ENCODE measurements at regions not wholly inside any gene's neighbourhood (a gene's known extent, or its start where the extent isn't known, plus 50 kb on each side); places are given as distances from the start of the nearest gene placed in this dataset.

DNA sequence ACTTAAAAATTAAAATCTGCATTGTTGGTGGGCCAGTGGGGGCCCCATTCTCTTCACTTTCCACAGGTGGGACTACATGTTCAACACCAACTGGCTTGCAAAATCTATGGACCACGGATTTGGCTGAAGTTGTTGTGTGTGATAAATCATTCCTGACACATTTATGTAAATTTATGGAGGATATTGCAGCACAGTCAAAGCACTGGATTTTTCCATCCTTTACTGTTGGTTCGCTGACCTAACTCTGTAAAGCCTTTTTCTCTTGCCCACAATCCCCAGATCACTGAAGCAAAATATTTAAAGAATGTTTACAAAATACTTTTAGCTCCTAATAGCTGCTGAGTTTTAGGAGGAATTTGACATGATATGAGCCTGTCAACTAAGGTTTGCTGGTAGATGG, 219.7 kb upstream of the PRICKLE1 start:
- no peak for DNase-seq
- Histone ChIP-seq H3K4me3 (ENCODE audit: low read length) (no peak overlapping the region), H3K27me3 (ENCODE audit: control insufficient read depth, insufficient read depth, low read length) (no peaks in the 10 kb centered on the region), H3K4me1 (ENCODE audit: control insufficient read depth, insufficient read depth, low read length) (no peaks in the 10 kb centered on the region), H3K36me3 (ENCODE audit: control insufficient read depth, insufficient read depth, low read length) (no peaks in the 10 kb centered on the region), H3K9me3 (ENCODE audit: control insufficient read depth, low read depth, low read length) (no peaks in the 10 kb centered on the region), H3K27ac (ENCODE audit: low read length) (no peak overlapping the region)
- 50% methylated on average over 2 of the region's 2 CpGs for WGBS (ENCODE audit: insufficient coverage, low lambda C conversion rate)

DNA sequence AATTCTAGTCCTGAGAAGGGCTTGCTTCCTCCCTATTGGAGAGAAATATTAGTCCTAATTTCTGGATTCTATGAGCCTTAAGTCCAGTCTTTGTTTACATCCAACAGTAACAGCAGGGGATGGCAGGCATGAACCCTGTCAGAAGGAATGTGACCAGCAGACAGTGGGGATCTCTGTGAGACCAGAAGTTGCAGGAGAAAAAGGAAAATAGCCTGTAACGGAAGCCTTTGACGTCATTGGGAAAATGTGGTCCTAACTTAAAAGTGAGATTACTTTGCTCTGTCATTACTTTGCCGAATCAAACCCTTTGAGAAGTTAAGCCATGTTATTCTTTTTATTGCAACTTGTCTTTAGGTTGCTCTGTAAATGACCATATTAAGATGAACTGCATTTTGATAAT, 218.2 kb upstream of the PRICKLE1 start:
- WGBS (ENCODE audit: insufficient coverage, low lambda C conversion rate): 100% methylated on average over 2 of the region's 3 CpGs
- H3K4me1 ChIP-seq (ENCODE audit: control insufficient read depth, insufficient read depth, low read length): no peaks in the 10 kb centered on the region
- H3K36me3 ChIP-seq (ENCODE audit: control insufficient read depth, insufficient read depth, low read length): no peaks in the 10 kb centered on the region
- H3K27ac ChIP-seq (ENCODE audit: low read length): no peak overlapping the region
- H3K9me3 ChIP-seq (ENCODE audit: control insufficient read depth, low read depth, low read length): no peaks in the 10 kb centered on the region
- H3K27me3 ChIP-seq (ENCODE audit: control insufficient read depth, insufficient read depth, low read length): no peaks in the 10 kb centered on the region
- no peak overlapping the region for H3K4me3 ChIP-seq (ENCODE audit: low read length)
- DNase-seq: no peak

DNA sequence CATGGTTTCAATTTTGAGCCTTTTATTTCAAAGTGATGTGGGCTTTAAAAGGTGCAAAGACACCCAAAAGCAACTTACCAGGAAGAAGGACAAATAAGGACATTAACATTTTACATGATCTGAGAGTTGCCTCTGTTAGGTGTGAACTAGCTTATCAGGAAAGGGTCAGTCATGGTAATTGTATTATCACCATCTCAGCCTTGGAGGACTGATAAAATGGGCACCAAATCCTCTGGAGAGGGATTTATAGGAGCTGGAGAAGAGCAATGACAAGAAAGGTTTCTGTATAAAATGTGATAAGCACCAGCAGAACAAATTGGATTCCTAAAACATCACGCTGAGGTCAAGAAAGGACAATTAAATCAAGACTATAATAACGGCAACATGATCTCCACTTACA, 217.7 kb upstream of the PRICKLE1 start:
- WGBS (ENCODE audit: insufficient coverage, low lambda C conversion rate): no CpG with 5 or more reads among the region's 2 CpGs
- Histone ChIP-seq H3K36me3 (ENCODE audit: control insufficient read depth, insufficient read depth, low read length) (no peaks in the 10 kb centered on the region), H3K4me3 (ENCODE audit: low read length) (no peak overlapping the region), H3K9me3 (ENCODE audit: control insufficient read depth, low read depth, low read length) (no peaks in the 10 kb centered on the region), H3K27me3 (ENCODE audit: control insufficient read depth, insufficient read depth, low read length) (no peaks in the 10 kb centered on the region), H3K4me1 (ENCODE audit: control insufficient read depth, insufficient read depth, low read length) (no peaks in the 10 kb centered on the region), H3K27ac (ENCODE audit: low read length) (no peak overlapping the region)
- no peak for DNase-seq

- no peaks in the 10 kb centered on the region for H3K9me3 ChIP-seq (ENCODE audit: control insufficient read depth, low read depth, low read length)
- H3K27ac ChIP-seq (ENCODE audit: low read length): no peak overlapping the region
- H3K27me3 ChIP-seq (ENCODE audit: control insufficient read depth, insufficient read depth, low read length): no peaks in the 10 kb centered on the region
- no peaks in the 10 kb centered on the region for H3K36me3 ChIP-seq (ENCODE audit: control insufficient read depth, insufficient read depth, low read length)
- WGBS (ENCODE audit: insufficient coverage, low lambda C conversion rate): no CpG with 5 or more reads among the region's 2 CpGs
- DNase-seq: no peak
- no peak overlapping the region for H3K4me3 ChIP-seq (ENCODE audit: low read length)
- no peaks in the 10 kb centered on the region for H3K4me1 ChIP-seq (ENCODE audit: control insufficient read depth, insufficient read depth, low read length)
These were observed 215.4 kb upstream of the PRICKLE1 start for GRCh38 chr12:42804928-42805327.

DNA sequence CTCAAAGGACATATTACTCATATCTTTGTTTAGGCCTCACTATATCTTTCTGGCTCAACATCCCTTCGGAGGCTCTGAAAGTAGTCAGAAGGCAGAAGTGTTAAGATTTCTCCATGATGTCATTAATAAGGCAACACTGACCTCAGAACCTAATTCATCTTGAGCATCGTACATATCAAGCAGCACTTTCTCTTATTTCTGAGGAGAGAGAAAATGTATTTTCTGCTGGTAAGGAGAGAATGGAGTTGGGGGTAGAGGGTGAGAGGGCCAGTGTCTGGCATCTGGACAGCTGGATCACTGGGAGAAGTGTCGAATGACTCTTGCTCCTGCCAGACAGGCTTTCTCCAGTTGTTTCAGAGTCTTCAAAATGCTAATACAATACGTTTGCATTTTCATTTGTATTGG, 213.2 kb upstream of the PRICKLE1 start:
- H3K4me1 ChIP-seq (ENCODE audit: control insufficient read depth, insufficient read depth, low read length): no peaks in the 10 kb centered on the region
- WGBS (ENCODE audit: insufficient coverage, low lambda C conversion rate): no CpG with 5 or more reads among the region's 4 CpGs
- DNase-seq: no peak
- H3K27ac ChIP-seq (ENCODE audit: low read length): no peak overlapping the region
- H3K27me3 ChIP-seq (ENCODE audit: control insufficient read depth, insufficient read depth, low read length): no peaks in the 10 kb centered on the region
- H3K9me3 ChIP-seq (ENCODE audit: control insufficient read depth, low read depth, low read length): no peaks in the 10 kb centered on the region
- H3K36me3 ChIP-seq (ENCODE audit: control insufficient read depth, insufficient read depth, low read length): no peaks in the 10 kb centered on the region
- no peak overlapping the region for H3K4me3 ChIP-seq (ENCODE audit: low read length)

GRCh38 chr12:42801271-42801670, 211.7 kb upstream of the PRICKLE1 start:
- no peak for DNase-seq

GRCh38 chr12:42799966-42800365, 210.4 kb upstream of the PRICKLE1 start:
- Histone ChIP-seq H3K9me3 (ENCODE audit: control insufficient read depth, low read depth, low read length) (no peaks in the 10 kb centered on the region), H3K27me3 (ENCODE audit: control insufficient read depth, insufficient read depth, low read length) (no peaks in the 10 kb centered on the region), H3K27ac (ENCODE audit: low read length) (no peak overlapping the region), H3K4me1 (ENCODE audit: control insufficient read depth, insufficient read depth, low read length) (no peaks in the 10 kb centered on the region), H3K36me3 (ENCODE audit: control insufficient read depth, insufficient read depth, low read length) (no peaks in the 10 kb centered on the region), H3K4me3 (ENCODE audit: low read length) (no peak overlapping the region)
- DNase-seq: no peak
- WGBS (ENCODE audit: insufficient coverage, low lambda C conversion rate): no CpG with 5 or more reads among the region's 1 CpG

More at GRCh38 chr12:42801271-42801670, 211.7 kb upstream of the PRICKLE1 start:
- Histone ChIP-seq H3K9me3 (ENCODE audit: control insufficient read depth, low read depth, low read length) (no peaks in the 10 kb centered on the region), H3K4me3 (ENCODE audit: low read length) (no peak overlapping the region), H3K4me1 (ENCODE audit: control insufficient read depth, insufficient read depth, low read length) (no peaks in the 10 kb centered on the region), H3K27me3 (ENCODE audit: control insufficient read depth, insufficient read depth, low read length) (no peaks in the 10 kb centered on the region), H3K27ac (ENCODE audit: low read length) (no peak overlapping the region), H3K36me3 (ENCODE audit: control insufficient read depth, insufficient read depth, low read length) (no peaks in the 10 kb centered on the region)
- WGBS (ENCODE audit: insufficient coverage, low lambda C conversion rate): 85% methylated on average over 2 of the region's 2 CpGs

GRCh38 chr12:42798811-42799438, 209.4 kb upstream of the PRICKLE1 start:
- no peak for DNase-seq
- 100% methylated on average over 1 of the region's 2 CpGs for WGBS (ENCODE audit: insufficient coverage, low lambda C conversion rate)
- Histone ChIP-seq H3K4me3 (ENCODE audit: low read length) (no peak overlapping the region), H3K9me3 (ENCODE audit: control insufficient read depth, low read depth, low read length) (no peaks in the 10 kb centered on the region), H3K27ac (ENCODE audit: low read length) (no peak overlapping the region), H3K36me3 (ENCODE audit: control insufficient read depth, insufficient read depth, low read length) (no peaks in the 10 kb centered on the region), H3K4me1 (ENCODE audit: control insufficient read depth, insufficient read depth, low read length) (no peaks in the 10 kb centered on the region), H3K27me3 (ENCODE audit: control insufficient read depth, insufficient read depth, low read length) (no peaks in the 10 kb centered on the region)

DNA sequence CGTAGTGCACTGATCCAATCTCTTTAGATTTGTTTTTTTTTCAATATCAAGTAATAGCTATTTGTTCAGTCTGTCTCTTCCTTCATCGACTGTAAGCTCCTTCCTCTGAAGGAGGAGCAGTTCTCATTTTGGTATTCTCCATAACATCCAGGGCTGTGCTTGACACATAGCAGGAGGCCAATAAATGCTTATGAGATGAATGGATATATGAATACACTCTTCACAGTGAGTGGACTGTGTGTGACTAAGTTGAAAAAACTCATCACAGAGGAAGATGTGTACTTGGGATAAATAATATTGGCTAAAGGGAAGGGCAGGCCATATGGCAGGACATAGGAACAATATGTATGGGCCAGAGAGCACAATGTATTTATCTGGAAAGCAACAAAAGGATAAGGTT, 205.3 kb upstream of the PRICKLE1 start:
- Histone ChIP-seq H3K9me3 (ENCODE audit: control insufficient read depth, low read depth, low read length) (no peaks in the 10 kb centered on the region), H3K27ac (ENCODE audit: low read length) (no peak overlapping the region), H3K4me3 (ENCODE audit: low read length) (no peak overlapping the region), H3K27me3 (ENCODE audit: control insufficient read depth, insufficient read depth, low read length) (no peaks in the 10 kb centered on the region), H3K36me3 (ENCODE audit: control insufficient read depth, insufficient read depth, low read length) (no peaks in the 10 kb centered on the region), H3K4me1 (ENCODE audit: control insufficient read depth, insufficient read depth, low read length) (no peaks in the 10 kb centered on the region)
- DNase-seq: no peak
- 100% methylated on average over 1 of the region's 2 CpGs for WGBS (ENCODE audit: insufficient coverage, low lambda C conversion rate)

GRCh38 chr12:42793166-42793565, 203.6 kb upstream of the PRICKLE1 start:
- H3K4me1 ChIP-seq (ENCODE audit: control insufficient read depth, insufficient read depth, low read length): no peaks in the 10 kb centered on the region
- no peaks in the 10 kb centered on the region for H3K27me3 ChIP-seq (ENCODE audit: control insufficient read depth, insufficient read depth, low read length)
- H3K4me3 ChIP-seq (ENCODE audit: low read length): no peak overlapping the region
- no peak overlapping the region for H3K27ac ChIP-seq (ENCODE audit: low read length)
- H3K36me3 ChIP-seq (ENCODE audit: control insufficient read depth, insufficient read depth, low read length): no peaks in the 10 kb centered on the region
- no peak for DNase-seq
- H3K9me3 ChIP-seq (ENCODE audit: control insufficient read depth, low read depth, low read length): no peaks in the 10 kb centered on the region
- no CpG with 5 or more reads among the region's 1 CpG for WGBS (ENCODE audit: insufficient coverage, low lambda C conversion rate)

GRCh38 chr12:42792265-42792664, 202.7 kb upstream of the PRICKLE1 start:
- Histone ChIP-seq H3K36me3 (ENCODE audit: control insufficient read depth, insufficient read depth, low read length) (no peaks in the 10 kb centered on the region), H3K27me3 (ENCODE audit: control insufficient read depth, insufficient read depth, low read length) (no peaks in the 10 kb centered on the region), H3K4me1 (ENCODE audit: control insufficient read depth, insufficient read depth, low read length) (no peaks in the 10 kb centered on the region), H3K9me3 (ENCODE audit: control insufficient read depth, low read depth, low read length) (no peaks in the 10 kb centered on the region), H3K4me3 (ENCODE audit: low read length) (no peak overlapping the region), H3K27ac (ENCODE audit: low read length) (no peak overlapping the region)
- DNase-seq: no peak

All from large intestine (tissue), 3 donors.